NCI-H1930 (cell line): ENCODE measurements at regions not wholly inside any gene's neighbourhood (a gene's known extent, or its start where the extent isn't known, plus 50 kb on each side); places are given as distances from the start of the nearest gene placed in this dataset.

ENCODE experiments used
- DNase-seq, 2 experiments: peaks; one replicate each; lab custom pipeline; 2025; lab: John Stamatoyannopoulos, UW

DNA sequence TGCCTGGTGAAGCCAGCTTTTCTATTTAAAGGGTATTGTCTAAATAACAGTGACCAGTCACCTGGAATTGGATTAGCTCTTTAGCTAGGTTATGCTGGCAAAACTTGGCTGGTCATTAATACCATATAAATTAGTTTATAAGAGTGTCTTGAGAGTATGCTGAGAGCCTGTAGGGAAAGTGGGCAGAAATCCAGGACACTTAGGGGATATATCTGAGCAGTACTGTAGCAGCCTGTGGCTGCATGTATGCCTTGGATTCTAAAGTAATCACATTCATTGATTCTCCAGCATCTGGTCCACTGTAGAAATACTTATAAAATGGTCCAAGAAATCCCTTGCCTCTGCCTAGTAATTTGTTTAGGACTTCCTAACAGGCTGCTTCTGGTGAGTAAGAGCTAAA lies 288.9 kb upstream of the DMAC1 start:
- no peak for DNase-seq

DNA sequence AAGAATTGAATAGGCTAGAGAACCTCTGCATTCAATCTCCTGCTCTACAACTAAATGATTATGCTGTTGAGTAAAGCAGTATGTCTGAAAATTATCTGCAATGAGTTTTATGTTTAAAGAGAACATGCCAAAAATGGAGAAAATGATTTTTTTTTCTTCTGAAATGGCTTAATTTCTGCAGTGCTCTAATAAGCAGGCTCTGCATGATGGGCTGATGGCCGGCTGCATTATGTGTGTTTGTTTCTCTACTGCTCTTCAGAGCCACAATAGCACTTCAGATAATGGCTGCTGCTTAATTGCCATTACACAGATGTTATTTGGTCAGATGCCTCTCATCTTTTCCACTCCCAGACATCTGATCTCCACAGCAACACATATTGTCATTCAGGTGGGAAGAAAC lies 286.4 kb upstream of the DMAC1 start:
- peak; percentile 87 to 92 for DNase-seq

DNA sequence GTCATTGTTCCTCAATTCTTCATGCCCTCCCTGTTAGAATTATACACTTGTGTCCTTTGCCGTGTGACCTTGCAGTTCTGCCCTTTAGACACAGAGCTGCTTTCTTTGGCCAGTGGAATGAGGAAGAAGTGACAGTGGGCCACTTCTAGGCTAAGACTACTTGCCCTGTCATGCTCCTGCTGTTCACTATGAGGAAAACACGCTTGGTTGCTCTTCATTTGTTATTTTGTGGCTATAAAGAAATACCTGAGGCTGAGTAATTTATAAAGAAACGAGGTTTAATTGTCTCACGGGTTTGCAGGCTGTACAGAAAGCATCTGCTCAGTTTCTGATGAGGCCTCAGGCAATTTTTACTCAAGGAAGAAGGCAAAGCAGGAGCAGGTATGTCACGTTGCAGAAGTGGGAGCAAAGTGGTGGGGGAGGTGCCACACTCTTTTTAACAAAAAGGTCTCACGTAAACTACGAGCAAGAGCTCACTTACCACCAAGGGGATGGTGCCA lies 279.1 kb upstream of the DMAC1 start:
- no peak for DNase-seq

- DNase-seq = peak; percentile 92 to 94
Observed at GRCh38 chr9:8074713-8075286, 275.2 kb upstream of the DMAC1 start.

DNA sequence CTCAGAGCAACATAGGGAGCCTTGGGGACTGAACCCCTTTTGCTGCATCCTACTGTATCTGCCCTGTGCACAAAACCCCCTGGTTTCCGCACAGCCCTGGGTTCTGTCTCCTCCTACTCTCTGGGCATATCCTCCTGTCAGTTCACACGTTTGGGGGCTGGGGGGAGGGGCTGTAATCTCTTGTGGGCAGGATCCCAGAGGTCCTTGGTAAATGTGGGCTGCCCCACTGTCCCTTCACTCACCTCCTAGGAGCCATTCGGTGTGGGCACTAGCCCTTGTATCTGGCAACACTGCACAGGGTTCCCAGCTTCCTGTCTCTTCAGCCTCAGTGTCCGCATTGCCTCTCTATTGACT lies 271.8 kb upstream of the DMAC1 start:
- DNase-seq = no peak

GRCh38 chr9:8070779-8071444 lies 271.3 kb upstream of the DMAC1 start:
- no peak for DNase-seq

GRCh38 chr9:8062459-8062858 lies 262.9 kb upstream of the DMAC1 start:
- DNase-seq = no peak

GRCh38 chr9:8053501-8053900 lies 253.9 kb upstream of the DMAC1 start:
- DNase-seq = no peak

DNA sequence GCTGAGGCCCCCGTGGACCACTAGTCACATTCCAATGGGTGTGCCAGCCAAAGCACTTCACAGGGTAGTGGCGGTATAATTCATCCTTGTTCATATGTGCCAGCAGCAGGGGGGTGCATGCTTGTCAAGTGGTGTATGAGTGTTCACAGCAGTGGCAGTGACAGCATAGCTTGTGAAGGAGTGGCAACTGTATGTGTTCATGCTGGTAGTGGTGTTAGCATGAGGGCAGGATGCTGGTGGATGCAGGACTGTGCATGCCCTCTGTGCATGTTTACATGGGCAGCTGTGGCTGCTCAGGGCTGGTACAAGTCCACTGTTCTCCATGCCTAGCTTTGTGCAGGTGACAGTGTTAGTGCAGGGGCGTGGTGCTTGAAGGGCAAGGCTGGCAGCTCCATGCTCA lies 253.4 kb upstream of the DMAC1 start:
- DNase-seq = no peak

- no peak for DNase-seq
Observed at GRCh38 chr9:8037745-8038144, 238.2 kb upstream of the DMAC1 start.

DNA sequence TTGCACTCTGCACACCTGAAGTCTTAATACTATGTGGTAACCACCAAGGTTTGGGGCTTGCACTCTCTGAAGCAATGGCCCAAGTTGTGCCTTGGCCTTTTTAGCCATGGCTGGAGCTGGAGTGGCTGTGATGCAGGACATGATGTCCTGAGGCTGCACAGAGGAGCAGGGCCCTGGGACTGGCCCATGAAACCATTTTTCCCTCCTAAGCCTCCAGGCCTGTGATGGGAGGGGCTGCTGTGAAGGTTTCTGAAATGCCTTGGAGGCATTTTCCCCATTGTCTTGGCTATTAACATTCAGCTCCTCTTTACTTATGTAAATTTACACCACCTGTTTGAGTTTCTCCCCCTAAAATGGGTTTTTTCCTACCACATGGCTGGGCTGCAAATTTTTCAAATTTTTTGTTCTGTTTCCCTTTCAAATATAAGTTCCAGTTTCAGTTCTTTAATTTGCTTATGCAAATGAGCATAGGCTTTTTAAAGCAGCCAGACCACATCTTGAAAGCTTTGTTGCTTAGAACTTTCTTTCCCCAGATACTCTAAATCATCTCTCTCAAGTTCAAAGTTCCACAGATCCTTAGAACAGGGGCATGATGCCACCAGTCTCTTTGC lies 237.4 kb upstream of the DMAC1 start:
- no peak for DNase-seq

- DNase-seq = no peak
Observed at GRCh38 chr9:8033794-8034193, 234.2 kb upstream of the DMAC1 start.

DNA sequence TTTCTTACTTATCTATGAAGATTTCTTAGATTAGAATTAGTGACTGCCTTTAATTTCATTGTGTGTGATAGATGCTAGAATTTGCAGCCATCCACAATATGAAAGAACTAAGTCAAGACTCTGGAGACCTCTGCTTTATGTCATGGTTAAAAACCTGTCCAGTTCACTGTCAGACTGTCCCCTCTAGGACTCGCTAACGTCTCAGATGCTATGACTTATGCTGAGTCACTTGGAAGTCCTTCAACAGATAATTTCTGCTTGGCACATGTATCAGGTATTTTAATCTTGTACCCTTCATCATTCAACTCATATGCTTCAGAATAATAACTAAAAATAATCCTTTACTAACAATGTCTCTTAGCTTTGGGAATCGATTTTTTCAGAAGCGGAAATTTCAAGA lies 230.5 kb upstream of the DMAC1 start:
- no peak for DNase-seq

DNA sequence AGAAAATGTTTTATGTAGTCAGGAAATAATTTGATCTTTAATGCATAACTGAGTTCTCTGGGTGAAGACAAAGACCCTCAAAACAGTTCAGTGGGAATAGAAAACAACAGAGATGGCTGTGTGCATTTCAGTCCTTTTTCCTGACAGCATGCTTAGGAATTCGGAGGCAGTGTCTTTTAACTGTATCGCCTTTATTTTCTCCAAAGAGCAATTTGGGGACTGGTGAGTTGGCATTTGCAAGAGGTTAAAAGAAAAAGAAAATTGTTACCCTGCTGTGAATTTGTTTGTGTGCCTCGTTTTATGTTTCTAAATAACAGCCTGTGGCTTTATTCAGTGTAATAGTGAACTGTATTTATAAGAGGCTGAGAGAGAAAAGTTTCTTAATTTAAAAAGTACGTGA lies 227.8 kb upstream of the DMAC1 start:
- no peak for DNase-seq

GRCh38 chr9:8025551-8025950 lies 226.0 kb upstream of the DMAC1 start:
- DNase-seq = no peak

DNA sequence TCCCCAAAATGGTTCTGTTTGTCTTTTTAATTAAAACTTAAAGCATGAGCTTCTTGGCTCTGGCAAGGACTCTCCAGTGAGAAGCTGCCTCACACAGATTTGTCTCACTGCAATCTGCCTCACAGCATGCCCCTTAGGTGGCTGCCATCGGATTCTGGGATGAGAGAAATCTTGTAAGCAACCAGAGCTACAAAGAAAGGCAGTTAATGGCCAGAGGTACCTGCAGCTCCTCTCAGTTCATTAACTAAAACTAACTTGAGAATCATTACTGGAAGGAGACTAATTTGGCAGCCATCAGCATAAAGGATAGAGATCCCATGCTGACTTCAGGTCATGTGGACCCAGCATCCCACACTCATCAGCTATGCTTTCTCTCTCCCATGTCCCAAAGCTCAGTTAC lies 220.6 kb upstream of the DMAC1 start:
- no peak for DNase-seq

GRCh38 chr9:8019636-8020035 lies 220.1 kb upstream of the DMAC1 start:
- no peak for DNase-seq

DNA sequence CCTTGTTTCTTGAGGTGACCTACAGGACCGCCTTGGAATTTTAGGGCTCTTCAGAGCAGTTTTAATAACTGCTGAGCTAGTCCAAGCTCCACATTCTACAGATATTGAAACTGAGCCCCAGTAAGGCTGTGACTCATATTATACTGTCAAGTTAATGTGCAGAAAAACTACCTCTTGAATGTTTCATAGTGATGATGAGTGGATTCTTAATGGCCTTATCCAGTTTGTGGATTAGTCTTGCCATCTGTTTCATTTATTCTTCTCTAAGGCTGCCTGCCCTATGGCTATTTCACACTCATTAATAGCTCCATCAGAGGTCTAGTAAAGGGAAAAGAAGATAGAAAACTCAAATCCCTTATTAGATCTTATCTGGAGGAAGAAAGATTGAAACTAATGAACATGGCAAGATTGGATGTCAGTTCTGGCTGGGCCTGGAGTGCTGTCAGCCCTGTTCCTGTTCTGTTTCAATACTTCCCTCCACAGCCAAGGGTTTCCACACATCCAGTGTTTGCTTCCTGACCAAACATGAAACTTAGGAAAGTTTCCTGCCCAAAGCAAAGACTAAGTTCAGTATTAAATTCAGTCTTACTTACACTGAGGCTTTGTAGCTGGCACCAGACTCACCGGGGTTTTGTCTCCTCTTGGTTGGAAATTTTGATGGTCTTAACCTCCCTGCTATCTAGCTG lies 215.6 kb upstream of the DMAC1 start:
- no peak for DNase-seq

- DNase-seq = no peak
Observed at GRCh38 chr9:8012986-8013385, 213.4 kb upstream of the DMAC1 start.

GRCh38 chr9:8011974-8012373 lies 212.4 kb upstream of the DMAC1 start:
- DNase-seq = peak; percentile 27 to 51

DNA sequence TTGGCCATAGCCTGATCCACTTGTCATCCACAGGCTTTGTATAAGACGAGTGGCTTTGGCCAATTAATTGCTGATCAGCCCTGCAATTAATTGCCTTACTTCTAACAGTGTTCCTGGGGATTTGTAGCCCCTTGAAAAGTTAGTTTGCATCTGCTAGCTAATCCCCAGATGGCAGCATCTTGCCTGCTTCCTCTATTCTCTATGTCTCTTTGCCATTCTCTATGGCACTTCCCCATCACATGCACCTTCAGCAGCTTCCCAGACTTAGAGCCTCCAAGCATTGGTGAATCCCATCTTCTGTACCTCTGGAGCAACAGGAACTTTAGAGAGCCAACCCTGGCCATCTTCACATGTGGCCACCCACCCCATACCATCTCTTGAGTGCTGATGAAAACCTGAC lies 197.0 kb upstream of the DMAC1 start:
- DNase-seq = no peak

DNA sequence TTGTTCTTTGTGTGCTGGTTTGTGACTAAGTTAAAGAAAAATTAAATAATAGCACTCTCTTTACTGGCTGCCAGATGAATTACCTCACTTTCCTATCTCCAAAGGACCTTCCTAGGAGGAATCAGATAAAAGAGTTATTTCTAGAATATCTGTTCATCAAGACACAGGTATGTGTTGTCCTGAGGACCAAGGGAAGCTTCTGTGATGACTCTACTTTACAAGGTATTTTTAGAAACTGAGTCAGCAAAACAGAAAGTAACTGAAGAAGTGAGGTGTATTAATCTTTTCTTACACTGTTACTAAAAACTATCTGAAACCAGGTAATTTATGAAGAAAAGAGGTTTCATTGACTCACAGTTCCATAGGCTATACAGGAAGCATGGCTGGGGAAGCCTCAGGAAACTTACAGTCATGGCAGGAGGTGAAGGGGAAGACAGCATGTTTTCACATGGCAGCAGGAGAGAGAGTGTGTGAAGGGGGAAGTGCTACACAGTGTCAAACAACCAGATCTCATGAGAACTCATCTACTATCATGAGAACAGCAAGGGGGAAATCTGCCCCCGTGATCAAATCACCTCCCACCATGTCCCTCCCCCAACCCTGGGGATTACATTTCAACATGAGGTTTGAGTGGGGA lies 189.2 kb upstream of the DMAC1 start:
- no peak for DNase-seq

DNA sequence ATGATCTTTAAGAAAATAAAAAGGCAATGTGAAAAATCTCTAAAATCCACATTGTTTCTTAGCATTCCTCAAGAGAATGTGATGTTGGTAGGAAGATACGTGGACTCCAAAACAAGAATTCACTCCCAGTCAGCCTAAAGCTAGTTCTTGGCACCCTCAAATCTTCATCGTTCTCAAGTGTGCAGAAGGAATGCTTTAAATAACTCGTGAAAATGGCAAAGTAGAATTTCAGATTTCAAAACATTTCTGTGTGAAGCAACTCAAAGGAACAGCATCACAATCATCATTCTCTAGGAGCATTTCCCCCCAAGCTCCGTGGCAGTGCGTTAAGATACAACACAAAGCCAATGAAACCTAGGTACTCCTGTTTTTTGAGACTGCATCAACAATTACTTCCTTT lies 185.1 kb upstream of the DMAC1 start:
- no peak for DNase-seq
